Ovary (tissue), 3 donors: ENCODE measurements at regions not wholly inside any gene's neighbourhood (a gene's known extent, or its start where the extent isn't known, plus 50 kb on each side); places are given as distances from the start of the nearest gene placed in this dataset.

ENCODE experiments used
- CTCF ChIP-seq, 3 donors: fragments of 450-650 bp in 2 of 3; fragments of 200-600 bp in 1 of 3; IDR thresholded peaks; one replicate each; pipeline versions ENCODE4 v1.5.1 to v1.8.0; 2016 to 2022; ENCODE audit warnings: antibody characterized with exemption in 3 of 3, mild to moderate bottlenecking in 1 of 3
- EP300 ChIP-seq: sonication (generic); formaldehyde crosslinking; IDR thresholded peaks from one replicate; pipeline ENCODE4 v1.6.1; 2017; ENCODE audit warnings: antibody characterized with exemption
- donor health status: DM: no; HTN: no; CAD: no.

DNA sequence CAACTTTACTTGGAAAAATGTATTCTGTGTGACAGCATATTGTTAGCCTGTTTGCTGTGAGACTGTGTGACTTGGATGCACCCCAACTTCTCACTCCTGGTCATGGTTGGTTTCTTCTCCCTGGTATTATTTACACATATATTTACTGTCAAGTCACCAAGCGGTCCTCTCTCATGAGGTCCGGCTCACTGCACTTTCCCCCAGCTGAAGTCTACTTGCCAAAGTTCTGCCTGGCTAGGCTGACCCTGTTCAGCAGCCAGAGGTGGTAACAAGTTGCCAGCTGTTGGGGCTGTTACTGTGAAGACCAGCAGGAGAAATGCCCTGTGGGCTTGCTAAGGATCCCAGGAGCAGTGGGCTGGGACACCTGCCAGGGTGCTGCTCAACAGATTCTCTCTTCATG lies 337.5 kb downstream of the MFSD1 start:
- TF ChIP-seq CTCF (IDR thresholded peaks at IDR 0.05) (no peak), EP300 (no peak)
